C4-2B (cell line): ENCODE measurements at regions not wholly inside any gene's neighbourhood (a gene's known extent, or its start where the extent isn't known, plus 50 kb on each side); places are given as distances from the start of the nearest gene placed in this dataset.

Experiments
- H3K27ac ChIP-seq: fragments of 450-650 bp; 2 replicates; pipeline ENCODE4 v1.5.1; 2017
- ZFX ChIP-seq: fragments of 450-650 bp; IDR thresholded peaks from 2 replicates; pipeline ENCODE4 v1.6.1; 2017
- TF ChIP-seq, protein P1 (sequence below): fragments of 450-650 bp; conservative IDR thresholded peaks from 2 replicates; pipeline ENCODE4 v1.5.1; 2017; ENCODE audit warnings: mild to moderate bottlenecking

DNA sequence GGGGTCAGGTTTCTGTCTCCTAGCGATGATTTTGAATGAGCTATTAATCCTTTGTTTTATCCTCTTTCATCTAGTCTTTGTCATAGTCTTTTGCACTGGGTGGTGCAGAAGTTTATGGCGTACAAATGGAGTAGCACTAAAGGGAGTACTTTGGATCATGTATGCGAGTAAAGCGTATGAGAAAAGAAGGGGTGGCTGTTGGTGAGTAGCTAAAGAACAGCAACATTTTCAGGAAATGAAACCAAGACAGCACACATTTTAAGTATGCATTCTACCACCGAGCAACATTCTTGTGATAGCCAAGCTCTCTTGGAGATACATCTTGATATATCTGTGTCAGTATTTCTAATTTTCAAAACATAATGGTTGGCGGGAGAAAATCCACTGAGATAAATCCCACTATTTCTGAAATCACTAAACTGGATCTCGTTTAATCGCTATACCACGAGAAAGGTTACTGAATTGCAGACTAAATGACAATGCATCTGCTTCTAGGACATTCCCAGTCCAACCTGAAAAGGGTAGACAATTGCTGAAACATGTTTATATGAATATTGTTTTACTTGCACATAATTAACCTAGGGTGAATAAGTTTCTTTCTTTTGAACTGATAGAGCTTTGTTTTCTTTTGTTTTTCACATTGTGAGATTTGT, 196.1 kb downstream of the TRIM27 start:
- H3K27ac ChIP-seq, result no peak overlapping the region
- TF ChIP-seq, protein P1, sequence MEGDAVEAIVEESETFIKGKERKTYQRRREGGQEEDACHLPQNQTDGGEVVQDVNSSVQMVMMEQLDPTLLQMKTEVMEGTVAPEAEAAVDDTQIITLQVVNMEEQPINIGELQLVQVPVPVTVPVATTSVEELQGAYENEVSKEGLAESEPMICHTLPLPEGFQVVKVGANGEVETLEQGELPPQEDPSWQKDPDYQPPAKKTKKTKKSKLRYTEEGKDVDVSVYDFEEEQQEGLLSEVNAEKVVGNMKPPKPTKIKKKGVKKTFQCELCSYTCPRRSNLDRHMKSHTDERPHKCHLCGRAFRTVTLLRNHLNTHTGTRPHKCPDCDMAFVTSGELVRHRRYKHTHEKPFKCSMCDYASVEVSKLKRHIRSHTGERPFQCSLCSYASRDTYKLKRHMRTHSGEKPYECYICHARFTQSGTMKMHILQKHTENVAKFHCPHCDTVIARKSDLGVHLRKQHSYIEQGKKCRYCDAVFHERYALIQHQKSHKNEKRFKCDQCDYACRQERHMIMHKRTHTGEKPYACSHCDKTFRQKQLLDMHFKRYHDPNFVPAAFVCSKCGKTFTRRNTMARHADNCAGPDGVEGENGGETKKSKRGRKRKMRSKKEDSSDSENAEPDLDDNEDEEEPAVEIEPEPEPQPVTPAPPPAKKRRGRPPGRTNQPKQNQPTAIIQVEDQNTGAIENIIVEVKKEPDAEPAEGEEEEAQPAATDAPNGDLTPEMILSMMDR, result no peak

DNA sequence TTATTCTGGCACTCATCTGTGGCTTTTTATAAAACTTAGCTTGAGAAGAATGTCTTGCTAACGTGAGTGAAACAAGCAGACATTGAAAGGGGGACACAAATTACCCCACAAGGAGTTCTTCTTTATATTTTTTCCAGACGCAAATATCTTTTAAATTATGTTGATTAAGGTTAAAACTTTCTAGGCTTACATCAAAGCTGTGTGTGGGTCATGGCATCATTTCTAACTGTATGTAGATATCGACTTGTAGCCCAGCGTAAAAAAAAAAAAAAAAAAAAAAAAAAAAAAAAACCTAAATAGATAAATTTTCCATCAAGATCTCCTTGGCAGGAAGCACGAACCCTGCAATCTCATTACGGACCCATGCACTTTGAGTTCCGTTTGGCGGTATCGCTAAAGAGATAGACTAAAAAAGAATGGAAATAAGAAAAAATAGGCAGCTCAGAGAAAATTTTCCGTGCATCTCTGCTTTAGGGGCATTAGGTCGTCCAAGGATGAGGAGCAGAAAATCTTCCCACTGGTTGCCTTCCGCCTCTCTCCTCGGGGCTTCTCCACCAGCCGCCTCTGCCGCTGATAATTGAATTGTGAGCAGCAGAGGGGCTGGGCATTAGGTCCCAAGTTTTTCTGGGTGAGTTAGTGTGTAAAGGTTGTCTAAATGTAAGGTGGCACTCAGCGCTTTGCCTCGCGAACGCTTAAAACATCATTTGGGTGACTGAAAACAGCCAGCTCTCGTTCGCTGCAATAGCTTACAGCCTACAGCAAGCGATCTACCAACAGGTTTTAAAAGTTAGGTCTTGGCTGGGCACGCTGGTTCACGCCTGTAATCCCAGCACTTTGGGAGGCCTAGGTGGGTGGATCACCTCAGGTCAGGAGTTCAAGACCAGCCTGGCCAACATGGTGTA, 194.0 kb downstream of the TRIM27 start:
- no peak overlapping the region for H3K27ac ChIP-seq

DNA sequence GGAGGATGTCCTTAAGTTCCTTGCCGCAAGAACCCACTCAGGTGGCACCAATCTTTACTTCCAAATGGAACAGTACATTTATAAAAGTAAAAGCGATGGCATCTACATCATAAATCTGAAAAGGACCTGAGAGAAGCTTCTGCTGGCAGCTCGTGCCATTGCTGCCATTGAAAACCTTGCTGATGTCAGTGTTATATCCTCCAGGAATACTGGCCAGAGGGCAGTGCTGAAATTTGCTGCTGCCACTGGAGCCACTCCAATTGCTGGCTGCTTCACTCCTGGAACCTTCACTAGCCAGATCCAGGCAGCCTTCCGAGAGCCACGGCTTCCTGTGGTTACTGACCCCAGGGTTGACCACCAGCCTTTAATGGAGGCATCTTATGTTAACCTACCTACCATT, 191.7 kb downstream of the TRIM27 start:
- no peak overlapping the region for H3K27ac ChIP-seq
- TF ChIP-seq ZFX, result no peak
- TF ChIP-seq, protein P1, result no peak

More for the DNA sequence above, 194.0 kb downstream of the TRIM27 start:
- no peak for TF ChIP-seq ZFX
- TF ChIP-seq, protein P1, result no peak

DNA sequence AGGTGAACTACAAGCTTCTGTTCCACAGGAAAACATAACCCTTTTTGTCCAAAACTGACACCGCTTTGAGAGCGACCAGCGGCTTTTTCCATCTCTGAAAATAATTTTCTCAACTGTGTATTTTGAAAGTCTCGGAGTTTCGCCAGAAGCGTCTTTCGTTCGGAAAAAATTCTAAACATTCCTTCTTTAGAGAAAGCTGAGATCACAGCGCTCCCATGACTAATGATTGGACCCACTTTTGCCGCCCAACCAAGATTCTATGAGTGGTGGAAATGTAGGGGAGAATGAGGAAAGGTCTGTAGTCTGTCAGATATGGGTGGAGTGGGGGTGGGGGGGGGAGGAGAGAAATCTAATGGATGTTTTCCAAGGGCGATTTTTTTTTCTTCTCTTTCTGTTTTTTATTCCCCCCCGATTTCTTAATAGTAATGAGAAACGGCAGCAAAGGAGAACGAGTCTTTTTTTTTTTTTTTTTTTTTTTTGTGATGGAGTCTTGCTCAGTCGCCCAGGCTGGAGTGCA, 189.3 kb downstream of the TRIM27 start:
- no peak for TF ChIP-seq ZFX
- TF ChIP-seq, protein P1, result no peak
- no peak overlapping the region for H3K27ac ChIP-seq

DNA sequence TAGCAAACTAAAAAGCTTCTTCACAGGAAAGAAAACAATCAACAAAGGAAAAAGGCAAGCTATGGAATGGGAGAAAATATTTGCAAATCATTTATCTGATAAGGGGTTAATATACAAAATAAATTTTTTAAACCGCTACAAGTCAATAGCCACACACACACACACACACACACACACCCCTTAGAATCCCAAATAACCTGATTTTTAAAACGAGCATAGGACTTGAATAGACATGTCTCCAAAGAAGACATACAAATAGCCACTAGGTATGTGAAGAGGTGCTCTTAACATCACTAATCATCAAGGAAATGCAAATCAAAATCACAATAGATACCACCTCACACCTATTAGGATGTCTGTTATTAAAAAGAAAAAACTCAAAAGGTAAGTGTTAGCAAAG, 187.7 kb downstream of the TRIM27 start:
- no peak for TF ChIP-seq ZFX
- TF ChIP-seq, protein P1, result no peak
- no peak overlapping the region for H3K27ac ChIP-seq

DNA sequence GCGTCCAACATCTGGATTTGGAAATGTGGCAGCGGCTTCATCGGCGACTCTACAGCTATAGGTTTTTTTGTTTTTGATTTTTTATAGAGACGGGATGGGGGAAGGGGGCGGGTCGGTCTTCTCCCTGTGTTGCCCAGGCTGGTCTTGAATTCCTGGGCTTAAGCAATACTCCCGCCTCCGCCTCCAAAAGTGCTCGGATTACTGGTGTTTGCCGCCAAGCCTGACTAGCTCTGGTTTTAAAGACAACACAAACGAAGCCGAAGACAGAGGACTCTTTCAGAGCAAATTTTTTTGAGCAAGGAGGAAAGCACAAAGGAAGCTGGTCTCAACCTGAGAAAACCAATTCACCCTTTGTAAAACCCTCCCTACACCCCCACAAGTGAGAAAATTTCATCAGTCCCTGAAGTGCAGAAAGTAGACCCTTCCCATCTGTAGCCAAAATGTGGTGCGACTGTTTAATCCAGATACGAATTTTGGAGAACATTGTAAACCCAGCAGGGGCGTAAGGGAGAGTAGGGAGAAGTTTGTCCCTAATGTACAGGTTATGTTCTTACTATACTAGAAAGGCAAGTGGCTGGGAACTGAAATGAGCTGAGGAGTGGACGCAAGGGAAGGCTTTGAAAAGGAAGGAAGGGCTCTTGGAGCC, 185.9 kb downstream of the TRIM27 start:
- H3K27ac ChIP-seq, result no peak overlapping the region
- TF ChIP-seq, protein P1, result no peak

DNA sequence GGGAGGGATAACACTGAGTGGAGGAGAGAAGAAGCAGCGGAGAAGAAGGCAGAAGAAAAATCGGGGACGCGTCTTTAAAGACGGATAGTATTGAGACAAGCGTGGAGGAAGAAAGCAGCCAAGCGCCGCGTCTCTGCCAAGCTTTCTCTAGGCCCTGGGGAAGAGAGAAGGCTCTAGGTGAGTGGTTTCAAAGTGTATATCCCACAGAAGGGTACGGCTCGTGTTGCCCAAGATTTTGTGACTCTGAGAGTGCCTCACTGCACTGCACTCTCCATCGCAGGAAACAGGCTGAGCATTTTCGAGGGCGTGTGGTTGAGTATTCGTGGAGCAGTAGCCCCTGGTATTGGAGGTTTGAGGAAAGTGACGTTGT, 185.4 kb downstream of the TRIM27 start:
- no peak overlapping the region for H3K27ac ChIP-seq
- no peak for TF ChIP-seq ZFX
- TF ChIP-seq, protein P1, result no peak
